Amygdala (tissue), 56 donors: ENCODE measurements at regions not wholly inside any gene's neighbourhood (a gene's known extent, or its start where the extent isn't known, plus 50 kb on each side); places are given as distances from the start of the nearest gene placed in this dataset.
"Not testable (repeated sequence)": the region's sequence is repeated elsewhere in the genome, so short reads cannot be mapped to it uniquely, and the experiment has no call there.

Source experiments
- DNase-seq, 56 donors: peaks; one replicate each; lab custom pipeline; 2025; lab: John Stamatoyannopoulos, UW

- DNase-seq: peak in 7 of 56 donors; percentile 0 to 16 (median 4)
These were observed 167.1 kb upstream of the FUT9 start for GRCh38 chr6:95848717-95849116.

- no peak for DNase-seq
These were observed 158.9 kb upstream of the FUT9 start for GRCh38 chr6:95856876-95857364.

GRCh38 chr6:95865857-95866256 lies 149.9 kb upstream of the FUT9 start:
- no peak for DNase-seq

GRCh38 chr6:95866732-95867131 lies 149.0 kb upstream of the FUT9 start:
- peak in 3 of 56 donors; percentile 1 to 3 (median 2) for DNase-seq

- DNase-seq: no peak
These were observed 148.6 kb upstream of the FUT9 start for GRCh38 chr6:95867205-95867604.

GRCh38 chr6:95877480-95877879 lies 138.3 kb upstream of the FUT9 start:
- no peak for DNase-seq

GRCh38 chr6:95879856-95880255 lies 135.9 kb upstream of the FUT9 start:
- DNase-seq: no peak

GRCh38 chr6:95882371-95882770 lies 133.4 kb upstream of the FUT9 start:
- DNase-seq: no peak

GRCh38 chr6:95888711-95889110 lies 127.1 kb upstream of the FUT9 start:
- not testable (repeated sequence) for DNase-seq

GRCh38 chr6:95905132-95905531 lies 110.6 kb upstream of the FUT9 start:
- DNase-seq: no peak

- no peak for DNase-seq
These were observed 98.7 kb upstream of the FUT9 start for GRCh38 chr6:95917034-95917433.

- no peak for DNase-seq
These were observed 92.3 kb upstream of the FUT9 start for GRCh38 chr6:95923518-95923917.

- peak in 2 of 56 donors; percentile 1 to 6 for DNase-seq
These were observed 80.0 kb upstream of the FUT9 start for GRCh38 chr6:95935736-95936135.

- DNase-seq: no peak
These were observed 68.9 kb upstream of the FUT9 start for GRCh38 chr6:95946906-95947305.

- no peak for DNase-seq
These were observed 67.5 kb upstream of the FUT9 start for GRCh38 chr6:95948324-95948723.

GRCh38 chr6:95949985-95950384 lies 65.8 kb upstream of the FUT9 start:
- DNase-seq: no peak

GRCh38 chr6:95958686-95959085 lies 57.1 kb upstream of the FUT9 start:
- no peak for DNase-seq

GRCh38 chr6:95959261-95959660 lies 56.5 kb upstream of the FUT9 start:
- peak in 19 of 56 donors; percentile 0 to 72 (median 11) for DNase-seq
